Caco-2 (cell line): ENCODE measurements at regions not wholly inside any gene's neighbourhood (a gene's known extent, or its start where the extent isn't known, plus 50 kb on each side); places are given as distances from the start of the nearest gene placed in this dataset.

ENCODE experiments used
- BruUV-seq: library from RNA; stranded (reverse); fragments of 400-500 nt; replicated peaks from 2 replicates; lab custom pipeline; 2021; lab: Mats Ljungman, UMichigan
- CTCF ChIA-PET: fragments of 300-600 bp; sonication (Branson Sonifier 250); formaldehyde crosslinking; loops from one replicate; lab custom pipeline; 2022; ENCODE audit warnings: antibody characterized with exemption; lab: Charles Lee
- POLR2A ChIA-PET: fragments of 300-600 bp; sonication (Branson Sonifier 250); formaldehyde crosslinking; loops from one replicate; lab custom pipeline; 2022; ENCODE audit warnings: antibody characterized with exemption; lab: Charles Lee
- DNase-seq, 2 experiments: peaks; one replicate each; pipeline versions ENCODE4 v3.0.0 to v3.0.0-alpha.2; 2020 to 2022
- H3K27me3 ChIP-seq: replicated peaks from 2 replicates; pipeline ENCODE4 v1.6.0; 2011; ENCODE audit warnings: low read length; ENCODE audit not compliant: control insufficient read depth, insufficient read depth
- H3K36me3 ChIP-seq: 2 replicates; pipeline ENCODE4 v1.5.1; 2011; ENCODE audit warnings: low read length; ENCODE audit not compliant: control insufficient read depth, insufficient read depth
- H3K4me1 ChIP-seq: fragments of 250-450 bp; sonication (Bioruptor Pico); 2 replicates; pipeline ENCODE4 v1.5.1; 2020; ENCODE audit warnings: mild to moderate bottlenecking
- H3K4me3 ChIP-seq: 2 replicates; pipeline ENCODE4 v1.5.1; 2011; ENCODE audit warnings: low read depth, mild to moderate bottlenecking, control low read depth, low read length
- H3K9me3 ChIP-seq: fragments of 250-450 bp; sonication (Bioruptor Pico); 2 replicates; pipeline ENCODE4 v1.5.1; 2020; ENCODE audit warnings: mild to moderate bottlenecking, moderate library complexity
- H3K27ac Mint-ChIP-seq: one replicate; pipeline ENCODE4 v1.8.0; 2022; ENCODE audit warnings: mixed read lengths; ENCODE audit not compliant: unreplicated experiment
- H3K27me3 Mint-ChIP-seq: one replicate; pipeline ENCODE4 v1.8.0; 2022; ENCODE audit warnings: mixed read lengths; ENCODE audit not compliant: insufficient read depth, unreplicated experiment
- H3K36me3 Mint-ChIP-seq: one replicate; pipeline ENCODE4 v1.8.0; 2022; ENCODE audit warnings: mild to moderate bottlenecking, mixed read lengths; ENCODE audit not compliant: insufficient read depth, unreplicated experiment
- H3K4me1 Mint-ChIP-seq: one replicate; pipeline ENCODE4 v1.8.0; 2022; ENCODE audit warnings: low read depth, mixed read lengths; ENCODE audit not compliant: unreplicated experiment
- H3K4me3 Mint-ChIP-seq: one replicate; pipeline ENCODE4 v1.8.0; 2022; ENCODE audit warnings: mild to moderate bottlenecking, moderate library complexity, mixed read lengths; ENCODE audit not compliant: unreplicated experiment
- H3K9me3 Mint-ChIP-seq: one replicate; pipeline ENCODE4 v1.8.0; 2022; ENCODE audit warnings: mixed read lengths; ENCODE audit not compliant: unreplicated experiment
- CTCF ChIP-seq, 2 experiments: fragments of 200-600 bp in 1 of 2; IDR thresholded peaks; 1 replicate in 1 of 2; 2 replicates in 1 of 2; pipeline versions ENCODE4 v1.5.1 to v1.8.0; 2011 to 2022; ENCODE audit warnings: antibody characterized with exemption in 1 of 2, control low read depth in 1 of 2, inconsistent platforms in 1 of 2, low read depth in 1 of 2, low read length in 1 of 2, mild to moderate bottlenecking in 1 of 2, moderate library complexity in 1 of 2; ENCODE audit not compliant: insufficient read depth in 1 of 2, severe bottlenecking in 1 of 2, unreplicated experiment in 1 of 2
- intact Hi-C: fragments of 100-400 bp; cut with micrococcal nuclease; formaldehyde crosslinking; loops from one replicate; pipeline ENCODE4 v1.10.0; 2022; ENCODE audit not compliant: unreplicated experiment

DNA sequence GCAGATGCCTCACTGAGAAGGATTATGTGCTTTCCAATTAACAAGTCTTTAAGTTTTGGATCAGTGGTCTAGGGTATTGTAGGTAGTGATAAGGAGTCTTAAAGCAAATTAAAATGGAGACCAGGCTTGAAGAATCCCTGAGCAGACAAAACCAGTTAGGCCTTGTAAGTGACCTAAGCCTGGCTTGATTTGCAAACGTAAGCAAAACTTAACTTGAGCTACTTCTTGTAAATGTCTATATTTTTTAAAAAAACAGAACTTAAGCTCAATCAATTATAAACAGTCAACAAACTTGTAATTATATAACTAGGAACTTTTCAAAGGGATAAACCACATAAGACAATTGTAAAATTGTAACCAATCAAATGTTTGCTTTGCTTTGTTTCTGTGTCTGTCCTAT is 72.7 kb upstream of the NALF2 start:
- ChIA-PET CTCF (no interaction called here), POLR2A (no interaction called here)
- no peak overlapping the region for H3K4me3 ChIP-seq
- Mint-ChIP-seq H3K36me3 (no peaks in the 10 kb centered on the region), H3K27me3 (peaks cover 10% of the 10 kb centered on the region), H3K9me3 (no peaks in the 10 kb centered on the region), H3K27ac (no peak overlapping the region), H3K4me1 (no peaks in the 10 kb centered on the region), H3K4me3 (no peak overlapping the region)
- intact Hi-C loops: no loop called here
- TF ChIP-seq CTCF (IDR thresholded peaks at IDR 0.05; ENCODE audit: insufficient read depth in 1 of 2, low read depth in 1 of 2, low read length in 1 of 2, severe bottlenecking in 1 of 2, unreplicated experiment in 1 of 2): no peak
- no peaks in the 10 kb centered on the region for H3K27me3 ChIP-seq
- no peak for DNase-seq
- H3K36me3 ChIP-seq: no peaks in the 10 kb centered on the region
- H3K9me3 ChIP-seq: no peaks in the 10 kb centered on the region
- BruUV-seq: no TSS peak
- H3K4me1 ChIP-seq: no peaks in the 10 kb centered on the region

DNA sequence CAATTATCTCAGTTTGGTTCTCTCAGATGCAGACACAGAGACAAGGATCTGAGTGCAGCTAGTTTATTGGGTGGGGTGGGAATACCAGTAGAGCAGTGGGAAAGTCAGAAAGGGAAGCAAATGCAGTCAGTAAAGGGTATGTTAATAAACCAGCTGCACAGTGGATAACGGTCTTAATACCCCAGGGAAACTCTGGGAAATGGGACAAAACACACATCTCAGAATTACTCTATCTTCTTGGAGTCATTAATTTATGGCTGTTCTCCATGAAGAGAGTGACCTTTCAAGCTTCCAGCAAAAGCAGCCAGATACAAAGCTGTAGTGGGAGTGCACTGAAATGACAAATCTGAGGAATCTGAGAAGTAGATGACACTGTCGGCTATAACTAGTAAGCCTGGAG is 73.3 kb upstream of the NALF2 start:
- Histone ChIP-seq H3K9me3 (no peaks in the 10 kb centered on the region), H3K27me3 (no peaks in the 10 kb centered on the region), H3K36me3 (no peaks in the 10 kb centered on the region), H3K4me3 (no peak overlapping the region), H3K4me1 (no peaks in the 10 kb centered on the region)
- no peak for TF ChIP-seq CTCF (IDR thresholded peaks at IDR 0.05; ENCODE audit: insufficient read depth in 1 of 2, low read depth in 1 of 2, low read length in 1 of 2, severe bottlenecking in 1 of 2, unreplicated experiment in 1 of 2)
- Mint-ChIP-seq H3K4me3 (no peak overlapping the region), H3K36me3 (no peaks in the 10 kb centered on the region), H3K4me1 (no peaks in the 10 kb centered on the region), H3K27me3 (peaks cover 10% of the 10 kb centered on the region), H3K27ac (no peak overlapping the region), H3K9me3 (no peaks in the 10 kb centered on the region)
- DNase-seq: no peak
- CTCF ChIA-PET: no interaction called here
- BruUV-seq: no TSS peak
- intact Hi-C loops: no loop called here
- POLR2A ChIA-PET: no interaction called here

DNA sequence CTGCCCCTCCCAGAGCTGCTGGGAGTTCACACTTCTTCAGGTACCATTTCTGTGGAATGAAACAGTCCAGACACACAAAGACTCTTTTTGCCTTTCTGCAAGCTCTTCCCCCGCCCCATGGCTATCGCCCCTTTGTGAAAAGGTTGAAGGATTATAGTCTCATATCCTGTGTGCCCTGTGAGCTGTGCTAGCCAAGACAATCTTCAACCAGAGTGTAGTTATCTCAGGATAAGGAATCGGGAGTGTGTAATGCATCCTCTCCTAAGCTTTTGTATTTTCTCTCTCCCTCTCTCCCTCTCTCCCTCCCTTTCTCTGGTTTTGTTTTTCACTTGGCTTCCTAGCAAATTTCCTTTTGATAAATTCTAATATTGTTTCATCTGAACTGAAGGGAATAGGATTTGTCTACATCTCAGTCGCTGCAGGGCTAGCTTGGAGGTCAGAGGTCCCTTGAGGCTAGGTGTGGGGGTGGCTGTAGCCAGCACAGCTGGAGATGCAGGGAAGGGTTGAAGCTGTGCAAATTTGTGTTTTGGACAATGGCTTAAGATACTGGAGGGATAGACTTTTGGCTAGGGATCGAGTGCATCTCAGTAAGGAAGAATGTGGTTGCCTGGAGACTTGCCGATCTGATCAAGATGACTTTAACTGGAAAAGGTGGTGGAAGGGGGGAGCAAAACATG is 74.6 kb upstream of the NALF2 start:
- Mint-ChIP-seq H3K9me3 (no peaks in the 10 kb centered on the region), H3K4me1 (no peaks in the 10 kb centered on the region), H3K27me3 (peaks cover 10% of the 10 kb centered on the region), H3K36me3 (no peaks in the 10 kb centered on the region), H3K4me3 (no peak overlapping the region), H3K27ac (no peak overlapping the region)
- H3K36me3 ChIP-seq: no peaks in the 10 kb centered on the region
- no peak for TF ChIP-seq CTCF (IDR thresholded peaks at IDR 0.05; ENCODE audit: insufficient read depth in 1 of 2, low read depth in 1 of 2, low read length in 1 of 2, severe bottlenecking in 1 of 2, unreplicated experiment in 1 of 2)
- intact Hi-C loops: no loop called here
- ChIA-PET POLR2A (no interaction called here), CTCF (no interaction called here)
- H3K4me1 ChIP-seq: no peaks in the 10 kb centered on the region
- no peaks in the 10 kb centered on the region for H3K9me3 ChIP-seq
- no TSS peak for BruUV-seq
- no peak for DNase-seq
- no peak overlapping the region for H3K4me3 ChIP-seq
- no peaks in the 10 kb centered on the region for H3K27me3 ChIP-seq
